PC-9 (cell line): ENCODE measurements at regions not wholly inside any gene's neighbourhood (a gene's known extent, or its start where the extent isn't known, plus 50 kb on each side); places are given as distances from the start of the nearest gene placed in this dataset.

ENCODE experiments used
- BruUV-seq: library from RNA; stranded (reverse); fragments of 400-500 nt; replicated peaks from 2 replicates; lab custom pipeline; 2021; lab: Mats Ljungman, UMichigan
- CTCF ChIA-PET: fragments of 300-600 bp; sonication (Branson Sonifier 250); formaldehyde crosslinking; loops from one replicate; lab custom pipeline; 2022; ENCODE audit warnings: antibody characterized with exemption; lab: Charles Lee
- POLR2A ChIA-PET: fragments of 300-600 bp; sonication (Branson Sonifier 250); formaldehyde crosslinking; loops from one replicate; lab custom pipeline; 2022; ENCODE audit warnings: antibody characterized with exemption; ENCODE audit not compliant: unreplicated experiment; lab: Charles Lee
- DNase-seq, 2 experiments: peaks; one replicate each; pipeline versions ENCODE4 v3.0.0 to v3.0.0-alpha.2; 2015 to 2022; ENCODE audit warnings: mixed read lengths in 1 of 2
- H2AFZ ChIP-seq: fragments of 200-600 bp; sonication (generic); 2 replicates; pipeline ENCODE4 v1.8.1; 2017; ENCODE audit warnings: antibody characterized with exemption
- H3F3A ChIP-seq: fragments of 200-600 bp; sonication (generic); 2 replicates; pipeline ENCODE4 v1.8.1; 2017; ENCODE audit warnings: antibody characterized with exemption, mild to moderate bottlenecking, low read depth; ENCODE audit not compliant: insufficient read depth
- H3K27ac ChIP-seq: fragments of 200-600 bp; sonication (generic); 2 replicates; pipeline ENCODE4 v1.6.1; 2016; ENCODE audit warnings: mixed run types
- H3K27me3 ChIP-seq: fragments of 200-600 bp; sonication (generic); 2 replicates; pipeline ENCODE4 v1.6.1; 2016; ENCODE audit warnings: low read depth, mixed run types; ENCODE audit not compliant: insufficient read depth
- H3K36me3 ChIP-seq: fragments of 200-600 bp; sonication (generic); 2 replicates; pipeline ENCODE4 v1.6.1; 2016; ENCODE audit warnings: low read depth, mixed run types
- H3K4me1 ChIP-seq: fragments of 200-600 bp; sonication (generic); replicated peaks from 2 replicates; pipeline ENCODE4 v1.6.1; 2016; ENCODE audit warnings: mixed run types; ENCODE audit not compliant: insufficient read depth
- H3K4me2 ChIP-seq: fragments of 200-600 bp; sonication (generic); 2 replicates; pipeline ENCODE4 v1.6.1; 2017; ENCODE audit warnings: mixed run types
- H3K4me3 ChIP-seq: fragments of 200-600 bp; sonication (generic); 2 replicates; pipeline ENCODE4 v1.6.1; 2016; ENCODE audit warnings: mixed run types
- H3K79me2 ChIP-seq: fragments of 200-600 bp; sonication (generic); 2 replicates; pipeline ENCODE4 v1.6.1; 2017; ENCODE audit warnings: low read depth, mixed run types
- H3K9me2 ChIP-seq: fragments of 200-600 bp; sonication (generic); 2 replicates; pipeline ENCODE4 v1.8.1; 2017; ENCODE audit warnings: mild to moderate bottlenecking; ENCODE audit not compliant: insufficient read depth
- H3K9me3 ChIP-seq: fragments of 200-600 bp; sonication (generic); 2 replicates; pipeline ENCODE4 v1.8.1; 2016; ENCODE audit warnings: low read depth; ENCODE audit not compliant: insufficient read depth
- H4K20me1 ChIP-seq: fragments of 200-600 bp; sonication (generic); 2 replicates; pipeline ENCODE4 v1.8.1; 2017; ENCODE audit not compliant: insufficient read depth
- EZH2 ChIP-seq: fragments of 200-600 bp; sonication (generic); IDR thresholded peaks from 2 replicates; pipeline ENCODE4 v1.8.0; 2017; ENCODE audit warnings: antibody characterized with exemption, low read depth
- intact Hi-C: fragments of 100-400 bp; cut with micrococcal nuclease; formaldehyde crosslinking; loops from one replicate; pipeline ENCODE4 v1.10.0; 2022; ENCODE audit not compliant: unreplicated experiment
- TF ChIP-seq, protein P1 (sequence below): fragments of 200-600 bp; sonication (generic); conservative IDR thresholded peaks from 2 replicates; pipeline ENCODE4 v1.6.1; 2017; ENCODE audit warnings: mixed run types, antibody characterized with exemption, mild to moderate bottlenecking, moderate library complexity

DNA sequence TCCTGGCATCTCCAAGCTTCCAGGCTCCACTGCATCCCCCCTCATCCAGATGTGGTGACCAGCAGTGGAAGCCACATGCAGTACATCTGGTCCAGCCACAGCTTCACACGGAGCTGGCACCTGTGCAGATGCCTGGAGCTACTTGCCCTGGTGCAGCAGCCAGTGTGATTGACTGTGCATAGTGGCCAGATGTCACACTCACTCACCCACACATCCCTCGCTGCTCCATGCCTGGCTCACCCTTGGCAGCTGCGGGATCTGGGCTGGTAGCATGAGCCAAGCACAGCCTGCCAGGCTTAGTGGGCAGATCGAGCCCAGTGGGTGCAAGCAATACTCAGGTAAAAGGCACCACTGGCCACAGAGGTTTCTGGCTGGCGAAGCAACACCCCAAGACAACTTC lies 398.0 kb upstream of the CNTN4 start:
- Histone ChIP-seq H4K20me1 (no peaks in the 10 kb centered on the region), H3K4me1 (no peaks in the 10 kb centered on the region), H3K27ac (no peak overlapping the region), H3F3A (no peaks in the 10 kb centered on the region), H3K27me3 (no peaks in the 10 kb centered on the region), H3K36me3 (no peaks in the 10 kb centered on the region), H3K9me3 (no peaks in the 10 kb centered on the region), H3K4me3 (no peak overlapping the region), H2AFZ (no peak overlapping the region), H3K9me2 (no peaks in the 10 kb centered on the region), H3K4me2 (no peak overlapping the region), H3K79me2 (no peaks in the 10 kb centered on the region)
- POLR2A ChIA-PET: no interaction called here
- CTCF ChIA-PET: no interaction called here
- no peak for DNase-seq
- intact Hi-C loops: no loop called here
- TF ChIP-seq, protein P1, sequence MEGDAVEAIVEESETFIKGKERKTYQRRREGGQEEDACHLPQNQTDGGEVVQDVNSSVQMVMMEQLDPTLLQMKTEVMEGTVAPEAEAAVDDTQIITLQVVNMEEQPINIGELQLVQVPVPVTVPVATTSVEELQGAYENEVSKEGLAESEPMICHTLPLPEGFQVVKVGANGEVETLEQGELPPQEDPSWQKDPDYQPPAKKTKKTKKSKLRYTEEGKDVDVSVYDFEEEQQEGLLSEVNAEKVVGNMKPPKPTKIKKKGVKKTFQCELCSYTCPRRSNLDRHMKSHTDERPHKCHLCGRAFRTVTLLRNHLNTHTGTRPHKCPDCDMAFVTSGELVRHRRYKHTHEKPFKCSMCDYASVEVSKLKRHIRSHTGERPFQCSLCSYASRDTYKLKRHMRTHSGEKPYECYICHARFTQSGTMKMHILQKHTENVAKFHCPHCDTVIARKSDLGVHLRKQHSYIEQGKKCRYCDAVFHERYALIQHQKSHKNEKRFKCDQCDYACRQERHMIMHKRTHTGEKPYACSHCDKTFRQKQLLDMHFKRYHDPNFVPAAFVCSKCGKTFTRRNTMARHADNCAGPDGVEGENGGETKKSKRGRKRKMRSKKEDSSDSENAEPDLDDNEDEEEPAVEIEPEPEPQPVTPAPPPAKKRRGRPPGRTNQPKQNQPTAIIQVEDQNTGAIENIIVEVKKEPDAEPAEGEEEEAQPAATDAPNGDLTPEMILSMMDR: no peak
- no peak for TF ChIP-seq EZH2
- no TSS peak for BruUV-seq

DNA sequence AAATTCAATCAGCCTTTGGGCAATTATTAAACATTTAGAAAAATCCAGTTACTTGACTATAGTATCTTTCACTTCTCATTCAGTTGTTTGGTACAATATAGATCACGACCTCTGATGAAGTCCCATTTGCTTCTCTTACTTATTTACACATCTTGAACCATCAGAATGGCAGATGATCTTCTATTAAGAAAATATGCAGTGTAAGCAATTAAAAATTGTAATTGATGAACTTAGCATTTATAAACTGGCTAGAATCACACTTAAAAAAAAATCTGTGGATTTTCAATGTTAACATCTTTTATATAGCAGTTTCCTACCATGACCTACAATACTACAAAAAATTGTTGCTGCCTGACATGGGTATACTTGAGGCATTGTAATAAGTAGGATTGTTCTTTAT lies 395.5 kb upstream of the CNTN4 start:
- TF ChIP-seq, protein P1: no peak
- TF ChIP-seq EZH2: no peak
- H3K9me2 ChIP-seq: no peaks in the 10 kb centered on the region
- no peaks in the 10 kb centered on the region for H3K9me3 ChIP-seq
- no peak overlapping the region for H3K27ac ChIP-seq
- no TSS peak for BruUV-seq
- CTCF ChIA-PET: no interaction called here
- no peak overlapping the region for H3K4me3 ChIP-seq
- H3K27me3 ChIP-seq: no peaks in the 10 kb centered on the region
- no peak overlapping the region for H2AFZ ChIP-seq
- H3K4me2 ChIP-seq: no peak overlapping the region
- DNase-seq: no peak
- intact Hi-C loops: no loop called here
- POLR2A ChIA-PET: no interaction called here
- H3F3A ChIP-seq: no peaks in the 10 kb centered on the region
- no peaks in the 10 kb centered on the region for H3K4me1 ChIP-seq
- no peaks in the 10 kb centered on the region for H3K36me3 ChIP-seq
- no peaks in the 10 kb centered on the region for H4K20me1 ChIP-seq
- no peaks in the 10 kb centered on the region for H3K79me2 ChIP-seq

DNA sequence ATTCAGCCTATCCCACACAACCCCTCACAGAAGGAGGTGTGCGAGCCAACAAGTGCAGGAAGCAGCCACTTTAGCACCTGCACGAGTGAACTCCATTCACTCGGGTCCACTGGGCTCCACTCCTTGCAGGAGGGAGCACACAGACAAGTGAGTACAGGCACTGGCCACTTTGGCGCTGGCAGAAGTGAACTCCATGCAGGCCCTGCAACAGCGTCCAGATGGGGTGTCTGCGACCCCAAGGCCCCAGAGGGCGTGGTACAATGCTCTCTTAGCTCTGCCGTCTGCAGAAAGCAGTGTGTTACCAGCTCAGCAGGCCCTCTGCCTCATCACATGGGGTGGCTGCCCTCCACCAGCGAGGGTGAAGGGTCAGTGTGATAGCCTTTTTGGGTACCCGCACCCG lies 388.0 kb upstream of the CNTN4 start:
- no peak overlapping the region for H3K27ac ChIP-seq
- no peaks in the 10 kb centered on the region for H3K27me3 ChIP-seq
- H3F3A ChIP-seq: no peaks in the 10 kb centered on the region
- POLR2A ChIA-PET: no interaction called here
- no peaks in the 10 kb centered on the region for H3K9me3 ChIP-seq
- no peaks in the 10 kb centered on the region for H3K36me3 ChIP-seq
- no TSS peak for BruUV-seq
- no peaks in the 10 kb centered on the region for H3K79me2 ChIP-seq
- no peaks in the 10 kb centered on the region for H3K4me1 ChIP-seq
- H3K4me3 ChIP-seq: no peak overlapping the region
- no peak for DNase-seq
- no peaks in the 10 kb centered on the region for H4K20me1 ChIP-seq
- H3K9me2 ChIP-seq: no peaks in the 10 kb centered on the region
- TF ChIP-seq EZH2: no peak
- TF ChIP-seq, protein P1: no peak
- no peak overlapping the region for H2AFZ ChIP-seq
- intact Hi-C loops: no loop called here
- CTCF ChIA-PET: no interaction called here
- H3K4me2 ChIP-seq: no peak overlapping the region
